SK-N-SH (cell line): ENCODE measurements at regions not wholly inside any gene's neighbourhood (a gene's known extent, or its start where the extent isn't known, plus 50 kb on each side); places are given as distances from the start of the nearest gene placed in this dataset.

Experiments used
- CTCF ChIA-PET: fragments of 300-600, 350-600 bp; formaldehyde crosslinking; extraction: SDS; loops from one replicate; lab custom pipeline; 2021; lab: Yijun Ruan, JAX
- POLR2A ChIA-PET: fragments of 350-600 bp; sonication (Branson Sonifier 250); formaldehyde crosslinking; extraction: SDS; loops from one replicate; lab custom pipeline; 2020; ENCODE audit warnings: antibody characterized with exemption, inconsistent platforms; lab: Yijun Ruan, JAX
- DNase-seq: peaks from one replicate; pipeline ENCODE4 v3.0.0; 2012
- H2AFZ ChIP-seq: fragments of 200-600 bp; sonication (generic); 2 replicates; pipeline ENCODE4 v1.8.1; 2016; ENCODE audit warnings: antibody characterized with exemption, mild to moderate bottlenecking, low read depth
- H3F3A ChIP-seq: fragments of 200-600 bp; sonication (generic); replicated peaks from 2 replicates; pipeline ENCODE3; 2016; ENCODE audit warnings: antibody characterized with exemption, mild to moderate bottlenecking; ENCODE audit not compliant: insufficient read depth
- H3K27ac ChIP-seq, 2 experiments: fragments of 200-500 bp in 1 of 2; fragments of 200-600 bp in 1 of 2; sonication (Bioruptor generic) in 1 of 2; sonication (generic), shearing (Covaris generic) in 1 of 2; 2 replicates each; pipeline versions ENCODE4 v1.5.1 to v1.6.1; 2014 to 2016; ENCODE audit warnings: low read depth in 2 of 2, inconsistent platforms in 1 of 2, low read length in 1 of 2, mild to moderate bottlenecking in 1 of 2, mixed read lengths in 1 of 2
- H3K27me3 ChIP-seq: fragments of 200-600 bp; sonication (generic), shearing (Covaris generic); 2 replicates; pipeline ENCODE4 v1.6.1; 2016; ENCODE audit warnings: mixed run types; ENCODE audit not compliant: insufficient read depth
- H3K36me3 ChIP-seq, 2 experiments: fragments of 200-500 bp in 1 of 2; fragments of 200-600 bp in 1 of 2; sonication (Bioruptor generic) in 1 of 2; sonication (generic) in 1 of 2; replicated peaks in 1 of 2; 2 replicates each; pipeline versions ENCODE3 to v1.5.1; 2014 to 2016; ENCODE audit warnings: low read length in 1 of 2, mild to moderate bottlenecking in 1 of 2; ENCODE audit not compliant: insufficient read depth in 2 of 2, control insufficient read depth in 1 of 2
- H3K4me1 ChIP-seq, 2 experiments: fragments of 200-500 bp in 1 of 2; fragments of 200-600 bp in 1 of 2; sonication (Bioruptor generic) in 1 of 2; sonication (generic), shearing (Covaris generic) in 1 of 2; 2 replicates each; pipeline versions ENCODE4 v1.5.1 to v1.6.1; 2014 to 2016; ENCODE audit warnings: low read depth in 1 of 2, low read length in 1 of 2, mixed run types in 1 of 2; ENCODE audit not compliant: insufficient read depth in 2 of 2, control insufficient read depth in 1 of 2
- H3K4me2 ChIP-seq: fragments of 200-600 bp; sonication (generic), shearing (Covaris generic); 2 replicates; pipeline ENCODE4 v1.6.1; 2017; ENCODE audit warnings: mixed run types
- H3K4me3 ChIP-seq, 2 experiments: fragments of 200-500 bp in 1 of 2; fragments of 200-600 bp in 1 of 2; sonication (Bioruptor generic) in 1 of 2; sonication (generic), shearing (Covaris generic) in 1 of 2; 2 replicates each; pipeline versions ENCODE4 v1.5.1 to v1.8.1; 2014 to 2016; ENCODE audit warnings: low read depth in 2 of 2, inconsistent platforms in 1 of 2, low read length in 1 of 2, mild to moderate bottlenecking in 1 of 2, mixed read lengths in 1 of 2, moderate library complexity in 1 of 2
- H3K79me2 ChIP-seq: fragments of 200-600 bp; sonication (generic); 2 replicates; pipeline ENCODE4 v1.8.1; 2017; ENCODE audit warnings: mild to moderate bottlenecking; ENCODE audit not compliant: insufficient read depth
- H3K9ac ChIP-seq: fragments of 200-600 bp; sonication (generic); 2 replicates; pipeline ENCODE4 v1.6.1; 2017; ENCODE audit warnings: mixed run types
- H3K9me2 ChIP-seq: fragments of 200-600 bp; sonication (generic); 2 replicates; pipeline ENCODE4 v1.6.1; 2017; ENCODE audit warnings: mixed run types
- H3K9me3 ChIP-seq: fragments of 200-600 bp; sonication (generic); 2 replicates; pipeline ENCODE4 v1.6.1; 2017; ENCODE audit warnings: mixed run types, mild to moderate bottlenecking, moderate library complexity
- H4K20me1 ChIP-seq: fragments of 200-600 bp; sonication (generic); 2 replicates; pipeline ENCODE4 v1.6.1; 2017; ENCODE audit warnings: mild to moderate bottlenecking, mixed run types; ENCODE audit not compliant: insufficient read depth
- CHD2 ChIP-seq: fragments of 150-350 bp; IDR thresholded peaks from 2 replicates; pipeline ENCODE4 v1.6.1; 2018; ENCODE audit warnings: low read length; ENCODE audit not compliant: partially characterized antibody
- ELF1 ChIP-seq: IDR thresholded peaks from 2 replicates; pipeline ENCODE4 v1.4.0; 2012
- EZH2phosphoT487 ChIP-seq: fragments of 200-600 bp; sonication (generic); IDR thresholded peaks from 2 replicates; pipeline ENCODE4 v1.6.1; 2017; ENCODE audit warnings: low read depth, mixed run types, mild to moderate bottlenecking, antibody characterized with exemption, moderate library complexity, borderline replicate concordance
- FOSL2 ChIP-seq: IDR thresholded peaks from 2 replicates; pipeline ENCODE4 v1.4.0; 2012; ENCODE audit warnings: low read depth, mild to moderate bottlenecking, moderate library complexity, borderline replicate concordance
- FOXJ3 ChIP-seq: sonication (generic); formaldehyde crosslinking; IDR thresholded peaks from 2 replicates; pipeline ENCODE4 v1.5.1; 2020; ENCODE audit warnings: mild to moderate bottlenecking, missing genetic modification reagents
- FOXM1 ChIP-seq: IDR thresholded peaks from 2 replicates; pipeline ENCODE4 v1.4.0; 2012; ENCODE audit warnings: low read depth, mild to moderate bottlenecking
- GABPA ChIP-seq: IDR thresholded peaks from 2 replicates; pipeline ENCODE4 v1.4.0; 2012; ENCODE audit warnings: low read depth, mild to moderate bottlenecking
- MAX ChIP-seq: IDR thresholded peaks from 2 replicates; pipeline ENCODE4 v1.4.0; 2012; ENCODE audit warnings: low read depth
- MEF2A ChIP-seq: IDR thresholded peaks from 2 replicates; pipeline ENCODE4 v1.4.0; 2012; ENCODE audit warnings: low read depth, borderline replicate concordance
- NRF1 ChIP-seq: IDR thresholded peaks from 2 replicates; pipeline ENCODE4 v1.6.1; 2012; ENCODE audit warnings: low read depth, mild to moderate bottlenecking, low read length
- POLR2AphosphoS5 ChIP-seq: IDR thresholded peaks from 2 replicates; pipeline ENCODE4 v1.6.1; 2012; ENCODE audit warnings: low read depth, low read length
- RFX5 ChIP-seq: IDR thresholded peaks from 2 replicates; pipeline ENCODE4 v1.6.1; 2012; ENCODE audit warnings: mild to moderate bottlenecking, improper control_type of control experiment, low read length
- TAF1 ChIP-seq: IDR thresholded peaks from 2 replicates; pipeline ENCODE4 v1.6.1; 2012; ENCODE audit warnings: low read depth, mild to moderate bottlenecking, low read length, moderate library complexity, borderline replicate concordance
- TCF12 ChIP-seq: IDR thresholded peaks from 2 replicates; pipeline ENCODE4 v1.4.0; 2012
- WGBS: methylation state at CpG from one replicate; pipeline ENCODE4 v1.1.6; 2017; ENCODE audit warnings: low lambda C conversion rate; 5-methylcytosine and 5-hydroxymethylcytosine counted together
- TF ChIP-seq, protein P1 (sequence below): fragments of 150-350 bp; IDR thresholded peaks from 2 replicates; pipeline ENCODE4 v1.6.1; 2016; ENCODE audit warnings: mild to moderate bottlenecking, low read depth, low read length
- TF ChIP-seq, protein P2 (sequence below): IDR thresholded peaks from 2 replicates; pipeline ENCODE4 v1.4.0; 2012; ENCODE audit warnings: low read depth, borderline replicate concordance
- TF ChIP-seq, protein P3 (sequence below): IDR thresholded peaks from 2 replicates; pipeline ENCODE4 v1.6.1; 2012; ENCODE audit warnings: mild to moderate bottlenecking, low read depth, low read length, moderate library complexity

- no peaks in the 10 kb centered on the region for H3K4me1 ChIP-seq
- no peak overlapping the region for H3K9ac ChIP-seq
- H3K36me3 ChIP-seq, result no peaks in the 10 kb centered on the region
- no peaks in the 10 kb centered on the region for H3K9me2 ChIP-seq
- 5% methylated on average over 3 of the region's 3 CpGs for WGBS
- no peak overlapping the region for H3K4me2 ChIP-seq
- H3K4me3 ChIP-seq, result no peak overlapping the region
- no peaks in the 10 kb centered on the region for H3K79me2 ChIP-seq
- H3K9me3 ChIP-seq, result no peaks in the 10 kb centered on the region
- H4K20me1 ChIP-seq, result no peaks in the 10 kb centered on the region
- H3K27ac ChIP-seq, result no peak overlapping the region
- no peak for DNase-seq
- ChIA-PET CTCF (interaction anchor here (1.3 kb wide), 1 partner anchor 9 kb away, joined by 4 read pairs; no protein-coding TSS in a partner anchor), POLR2A (no interaction called here)
- no peak overlapping the region for H2AFZ ChIP-seq
- no peaks in the 10 kb centered on the region for H3F3A ChIP-seq
- TF ChIP-seq GABPA, result no peak
- TF ChIP-seq CHD2, result no peak
- TF ChIP-seq FOXM1, result no peak
- TF ChIP-seq, protein P1, sequence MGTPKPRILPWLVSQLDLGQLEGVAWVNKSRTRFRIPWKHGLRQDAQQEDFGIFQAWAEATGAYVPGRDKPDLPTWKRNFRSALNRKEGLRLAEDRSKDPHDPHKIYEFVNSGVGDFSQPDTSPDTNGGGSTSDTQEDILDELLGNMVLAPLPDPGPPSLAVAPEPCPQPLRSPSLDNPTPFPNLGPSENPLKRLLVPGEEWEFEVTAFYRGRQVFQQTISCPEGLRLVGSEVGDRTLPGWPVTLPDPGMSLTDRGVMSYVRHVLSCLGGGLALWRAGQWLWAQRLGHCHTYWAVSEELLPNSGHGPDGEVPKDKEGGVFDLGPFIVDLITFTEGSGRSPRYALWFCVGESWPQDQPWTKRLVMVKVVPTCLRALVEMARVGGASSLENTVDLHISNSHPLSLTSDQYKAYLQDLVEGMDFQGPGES, result no peak
- no peak for TF ChIP-seq NRF1
- TF ChIP-seq TAF1, result no peak
- no peak for TF ChIP-seq MAX
- no peak for TF ChIP-seq EZH2phosphoT487
- TF ChIP-seq FOSL2, result no peak
- TF ChIP-seq TCF12, result no peak
- no peak for TF ChIP-seq ELF1
- TF ChIP-seq, protein P2, sequence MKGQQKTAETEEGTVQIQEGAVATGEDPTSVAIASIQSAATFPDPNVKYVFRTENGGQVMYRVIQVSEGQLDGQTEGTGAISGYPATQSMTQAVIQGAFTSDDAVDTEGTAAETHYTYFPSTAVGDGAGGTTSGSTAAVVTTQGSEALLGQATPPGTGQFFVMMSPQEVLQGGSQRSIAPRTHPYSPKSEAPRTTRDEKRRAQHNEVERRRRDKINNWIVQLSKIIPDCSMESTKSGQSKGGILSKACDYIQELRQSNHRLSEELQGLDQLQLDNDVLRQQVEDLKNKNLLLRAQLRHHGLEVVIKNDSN, result no peak
- TF ChIP-seq FOXJ3 (CRISPR knock-in tag), result no peak
- TF ChIP-seq POLR2AphosphoS5, result no peak
- TF ChIP-seq, protein P3, sequence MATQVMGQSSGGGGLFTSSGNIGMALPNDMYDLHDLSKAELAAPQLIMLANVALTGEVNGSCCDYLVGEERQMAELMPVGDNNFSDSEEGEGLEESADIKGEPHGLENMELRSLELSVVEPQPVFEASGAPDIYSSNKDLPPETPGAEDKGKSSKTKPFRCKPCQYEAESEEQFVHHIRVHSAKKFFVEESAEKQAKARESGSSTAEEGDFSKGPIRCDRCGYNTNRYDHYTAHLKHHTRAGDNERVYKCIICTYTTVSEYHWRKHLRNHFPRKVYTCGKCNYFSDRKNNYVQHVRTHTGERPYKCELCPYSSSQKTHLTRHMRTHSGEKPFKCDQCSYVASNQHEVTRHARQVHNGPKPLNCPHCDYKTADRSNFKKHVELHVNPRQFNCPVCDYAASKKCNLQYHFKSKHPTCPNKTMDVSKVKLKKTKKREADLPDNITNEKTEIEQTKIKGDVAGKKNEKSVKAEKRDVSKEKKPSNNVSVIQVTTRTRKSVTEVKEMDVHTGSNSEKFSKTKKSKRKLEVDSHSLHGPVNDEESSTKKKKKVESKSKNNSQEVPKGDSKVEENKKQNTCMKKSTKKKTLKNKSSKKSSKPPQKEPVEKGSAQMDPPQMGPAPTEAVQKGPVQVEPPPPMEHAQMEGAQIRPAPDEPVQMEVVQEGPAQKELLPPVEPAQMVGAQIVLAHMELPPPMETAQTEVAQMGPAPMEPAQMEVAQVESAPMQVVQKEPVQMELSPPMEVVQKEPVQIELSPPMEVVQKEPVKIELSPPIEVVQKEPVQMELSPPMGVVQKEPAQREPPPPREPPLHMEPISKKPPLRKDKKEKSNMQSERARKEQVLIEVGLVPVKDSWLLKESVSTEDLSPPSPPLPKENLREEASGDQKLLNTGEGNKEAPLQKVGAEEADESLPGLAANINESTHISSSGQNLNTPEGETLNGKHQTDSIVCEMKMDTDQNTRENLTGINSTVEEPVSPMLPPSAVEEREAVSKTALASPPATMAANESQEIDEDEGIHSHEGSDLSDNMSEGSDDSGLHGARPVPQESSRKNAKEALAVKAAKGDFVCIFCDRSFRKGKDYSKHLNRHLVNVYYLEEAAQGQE, result no peak
- no peak for TF ChIP-seq MEF2A
- TF ChIP-seq RFX5, result no peak
- no peaks in the 10 kb centered on the region for H3K27me3 ChIP-seq
Measured at GRCh38 chr7:20963556-20964280, 177.0 kb upstream of the SP8 start.
